ENCODE measurements at regions not wholly inside any gene's neighbourhood (a gene's known extent, or its start where the extent isn't known, plus 50 kb on each side); places are given as distances from the start of the nearest gene placed in this dataset.

- Mint-ChIP-seq H3K27ac (no peak overlapping the region), H3K4me3 (no peak overlapping the region), H3K27me3 (no peaks in the 10 kb centered on the region), H3K9me3 (ENCODE audit: low read depth) (peaks cover 6% of the 10 kb centered on the region), H3K36me3 (no peaks in the 10 kb centered on the region), H3K4me1 (no peaks in the 10 kb centered on the region)
- DNase-seq (no peak), ATAC-seq (no peak)
- CTCF ChIA-PET: no interaction called here
These were observed 773.5 kb downstream of the SQOR start for GRCh38 chr15:46408312-46408711.

DNA sequence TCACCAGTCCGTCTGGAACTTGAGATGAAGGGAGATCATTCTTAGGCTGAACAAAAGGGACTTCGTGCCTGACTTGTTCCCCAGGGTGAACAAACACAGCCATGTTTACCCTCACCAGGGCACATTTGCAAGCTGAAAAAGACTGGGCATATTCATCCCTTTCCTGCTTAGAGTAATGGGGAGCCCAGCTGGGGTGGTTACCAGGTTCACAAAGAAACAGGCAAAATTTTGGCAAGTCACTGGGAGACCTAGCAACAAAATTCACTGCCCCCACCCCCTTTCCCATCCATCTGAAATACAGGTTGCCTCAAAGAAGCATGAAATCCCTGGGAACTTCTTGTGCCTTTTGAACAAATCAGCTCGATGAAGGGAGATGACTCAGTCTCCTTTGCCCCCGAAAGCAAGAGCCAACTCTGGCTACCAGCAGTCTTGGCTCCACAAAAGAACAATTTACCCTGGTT, 775.0 kb downstream of the SQOR start:
- CTCF ChIA-PET: no interaction called here
- H3K4me1 Mint-ChIP-seq: no peaks in the 10 kb centered on the region

GRCh38 chr15:46410705-46411104, 775.9 kb downstream of the SQOR start:
- no peak for DNase-seq
- CTCF ChIA-PET: no interaction called here
- peaks cover 10% of the 10 kb centered on the region for H3K9me3 Mint-ChIP-seq (ENCODE audit: low read depth)
- no peak overlapping the region for H3K4me3 Mint-ChIP-seq
- ATAC-seq: no peak
- no peaks in the 10 kb centered on the region for H3K36me3 Mint-ChIP-seq
- no peaks in the 10 kb centered on the region for H3K27me3 Mint-ChIP-seq
- H3K27ac Mint-ChIP-seq: no peak overlapping the region
- H3K4me1 Mint-ChIP-seq: no peaks in the 10 kb centered on the region

More for the DNA sequence above, 775.0 kb downstream of the SQOR start:
- Mint-ChIP-seq H3K9me3 (ENCODE audit: low read depth) (peaks cover 6% of the 10 kb centered on the region), H3K27me3 (no peaks in the 10 kb centered on the region), H3K36me3 (no peaks in the 10 kb centered on the region), H3K4me3 (no peak overlapping the region), H3K27ac (no peak overlapping the region)
- no peak for DNase-seq
- ATAC-seq: no peak

DNA sequence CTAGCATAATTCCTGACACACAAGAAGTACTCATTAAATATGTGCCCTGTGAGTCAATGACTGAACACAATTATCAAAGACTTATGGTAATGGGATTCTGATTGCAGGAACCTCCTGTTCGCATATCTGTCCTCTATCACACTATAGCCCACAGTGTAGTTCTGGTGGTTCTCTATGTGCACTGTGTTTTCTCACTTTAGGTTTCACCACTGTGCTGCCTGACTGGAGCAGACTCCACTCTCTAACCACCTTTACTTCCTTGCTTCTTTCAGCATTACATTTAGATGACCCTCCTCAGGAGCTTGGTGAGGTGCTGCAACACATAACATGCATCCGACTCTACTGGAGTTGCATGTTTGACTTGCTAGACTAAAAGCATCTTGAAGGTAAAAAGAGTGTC, 777.1 kb downstream of the SQOR start:
- H3K36me3 Mint-ChIP-seq: no peaks in the 10 kb centered on the region
- no peak for DNase-seq
- H3K4me1 Mint-ChIP-seq: no peaks in the 10 kb centered on the region
- CTCF ChIA-PET: no interaction called here
- H3K27me3 Mint-ChIP-seq: no peaks in the 10 kb centered on the region
- no peak overlapping the region for H3K4me3 Mint-ChIP-seq
- H3K27ac Mint-ChIP-seq: no peak overlapping the region
- ATAC-seq: no peak
- H3K9me3 Mint-ChIP-seq (ENCODE audit: low read depth): peaks cover 7% of the 10 kb centered on the region

DNA sequence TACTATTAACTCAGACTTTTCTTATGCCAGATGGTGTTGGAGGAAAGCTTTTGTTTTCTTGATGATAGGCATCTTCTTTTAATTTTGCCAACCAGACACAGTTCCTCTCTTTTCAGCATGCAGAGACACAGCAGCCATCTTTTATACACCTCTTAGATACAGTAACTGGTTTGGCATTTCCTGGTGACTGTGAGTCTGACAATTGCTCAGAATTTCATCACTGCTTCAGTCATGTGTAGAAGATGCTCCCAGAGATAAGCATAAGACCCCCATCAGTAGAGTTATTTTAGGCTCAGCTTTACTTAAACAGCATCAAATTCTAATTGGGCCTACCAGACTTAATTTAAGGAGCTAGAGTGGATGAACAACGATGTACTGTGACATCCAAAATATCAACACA, 779.0 kb downstream of the SQOR start:
- peaks cover 7% of the 10 kb centered on the region for H3K9me3 Mint-ChIP-seq (ENCODE audit: low read depth)
- no peak for ATAC-seq

GRCh38 chr15:46416544-46416943, 781.7 kb downstream of the SQOR start:
- Mint-ChIP-seq H3K4me3 (no peak overlapping the region), H3K27ac (no peak overlapping the region), H3K27me3 (no peaks in the 10 kb centered on the region), H3K9me3 (ENCODE audit: low read depth) (peaks cover 7% of the 10 kb centered on the region), H3K4me1 (no peaks in the 10 kb centered on the region), H3K36me3 (no peaks in the 10 kb centered on the region)
- CTCF ChIA-PET: no interaction called here
- DNase-seq (no peak), ATAC-seq (no peak)

More for the DNA sequence above, 779.0 kb downstream of the SQOR start:
- no peaks in the 10 kb centered on the region for H3K4me1 Mint-ChIP-seq
- no peak overlapping the region for H3K27ac Mint-ChIP-seq
- H3K36me3 Mint-ChIP-seq: no peaks in the 10 kb centered on the region
- DNase-seq: no peak
- no peaks in the 10 kb centered on the region for H3K27me3 Mint-ChIP-seq
- H3K4me3 Mint-ChIP-seq: no peak overlapping the region
- CTCF ChIA-PET: no interaction called here

GRCh38 chr15:46420990-46421389, 786.2 kb downstream of the SQOR start:
- ATAC-seq (no peak), DNase-seq (no peak)
- Mint-ChIP-seq H3K27ac (no peak overlapping the region), H3K27me3 (no peaks in the 10 kb centered on the region), H3K4me3 (no peak overlapping the region), H3K9me3 (ENCODE audit: low read depth) (peaks cover 7% of the 10 kb centered on the region), H3K4me1 (no peaks in the 10 kb centered on the region), H3K36me3 (no peaks in the 10 kb centered on the region)
- CTCF ChIA-PET: no interaction called here

DNA sequence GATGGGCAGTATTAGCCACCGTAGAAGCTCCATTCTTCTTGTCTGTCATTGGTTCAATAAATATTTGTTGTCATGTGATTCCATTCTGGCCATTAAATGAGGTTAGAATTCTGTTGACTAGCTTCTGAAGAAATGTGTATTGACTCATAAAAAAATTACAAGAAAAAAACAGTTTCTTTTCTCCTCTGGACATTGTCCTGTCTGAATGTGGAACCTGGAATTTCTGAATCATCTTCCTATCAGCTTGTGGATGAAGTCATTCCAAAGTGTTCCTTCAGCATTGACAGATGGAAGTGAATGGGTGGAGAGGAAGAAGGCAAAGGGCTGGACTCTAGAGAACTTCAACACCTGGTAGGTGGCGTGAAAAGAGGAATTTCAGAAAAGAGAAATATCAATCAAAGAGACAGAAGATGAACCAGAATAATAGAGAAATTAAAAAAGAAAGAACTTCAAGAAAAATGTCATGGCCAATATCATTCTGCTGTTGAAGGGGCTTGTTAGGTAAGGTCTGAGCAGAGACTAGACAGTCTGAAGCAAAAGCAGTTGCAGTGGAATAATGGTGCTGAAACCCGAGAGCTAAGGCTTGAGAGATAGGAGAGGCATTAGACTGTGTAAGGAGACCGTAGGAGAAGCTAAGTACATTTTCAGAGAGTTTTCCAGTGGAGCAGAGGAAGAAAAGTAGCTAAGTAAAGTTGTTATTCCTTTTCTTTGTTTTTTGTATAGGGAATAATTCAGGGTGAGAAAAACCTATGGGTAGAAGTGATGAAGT, 806.6 kb downstream of the SQOR start:
- DNase-seq (no peak), ATAC-seq (no peak)
- Mint-ChIP-seq H3K4me1 (no peaks in the 10 kb centered on the region), H3K27ac (no peak overlapping the region), H3K9me3 (ENCODE audit: low read depth) (no peaks in the 10 kb centered on the region), H3K4me3 (no peak overlapping the region), H3K27me3 (no peaks in the 10 kb centered on the region), H3K36me3 (no peaks in the 10 kb centered on the region)
- CTCF ChIA-PET: no interaction called here

DNA sequence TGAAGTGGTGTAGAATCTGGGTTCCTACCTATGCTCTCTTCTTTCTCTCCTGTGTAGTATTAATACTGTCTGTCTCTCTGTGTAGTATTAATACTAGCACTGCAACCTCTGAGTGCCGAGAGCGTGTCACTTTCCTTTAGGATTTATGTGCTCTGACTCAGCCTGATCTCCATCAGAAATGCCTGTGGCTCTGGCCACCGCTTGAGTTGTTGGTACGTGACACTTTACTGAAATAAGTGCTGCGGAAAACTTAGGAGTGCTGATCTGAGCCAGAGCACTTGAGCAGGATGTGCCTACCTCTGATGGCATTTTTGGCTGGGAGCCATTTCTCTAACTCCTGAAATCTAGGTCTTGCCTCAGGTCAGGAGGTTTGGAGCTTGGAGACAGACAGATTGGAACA, 807.4 kb downstream of the SQOR start:
- CTCF ChIA-PET: no interaction called here
- H3K27ac Mint-ChIP-seq: no peak overlapping the region
- no peak overlapping the region for H3K4me3 Mint-ChIP-seq
- no peaks in the 10 kb centered on the region for H3K27me3 Mint-ChIP-seq
- no peaks in the 10 kb centered on the region for H3K4me1 Mint-ChIP-seq
- ATAC-seq (no peak), DNase-seq (no peak)
- H3K36me3 Mint-ChIP-seq: no peaks in the 10 kb centered on the region
- H3K9me3 Mint-ChIP-seq (ENCODE audit: low read depth): no peaks in the 10 kb centered on the region

DNA sequence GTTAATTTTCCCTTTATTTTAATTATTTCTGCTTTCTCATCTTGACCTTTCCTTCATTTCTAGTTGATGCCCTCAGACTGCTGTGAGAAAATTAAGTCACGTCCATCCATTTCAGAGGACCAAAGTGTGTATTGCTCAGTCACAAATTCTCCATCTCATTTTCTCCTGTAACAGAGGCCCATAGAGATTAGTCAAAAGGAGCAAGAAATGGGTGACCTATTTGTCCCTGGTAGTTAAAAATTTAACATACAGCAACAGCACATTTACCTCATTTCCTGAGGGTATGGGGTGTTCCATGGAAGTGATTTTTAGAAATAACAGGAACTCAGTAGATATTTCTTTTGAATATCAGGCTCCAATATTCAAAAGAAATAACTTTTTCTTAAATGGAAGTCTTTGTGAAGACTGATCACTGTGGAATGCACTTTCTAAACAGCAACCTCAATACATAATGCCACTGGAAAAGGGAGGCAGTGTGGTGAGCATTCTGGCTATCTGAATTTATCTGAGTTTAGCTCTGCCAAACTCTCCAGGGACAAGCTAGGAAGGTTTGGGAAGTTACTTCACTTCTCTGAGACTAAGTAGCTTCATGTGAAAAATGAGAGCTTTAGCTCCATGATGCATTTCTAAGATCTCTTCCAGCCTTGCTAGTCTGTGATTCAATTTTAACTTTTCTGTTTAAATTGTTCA, 808.2 kb downstream of the SQOR start:
- H3K4me3 Mint-ChIP-seq: no peak overlapping the region

GRCh38 chr15:46450112-46450809, 815.4 kb downstream of the SQOR start:
- H3K9me3 Mint-ChIP-seq (ENCODE audit: low read depth): peaks cover 4% of the 10 kb centered on the region
- no peaks in the 10 kb centered on the region for H3K36me3 Mint-ChIP-seq
- DNase-seq (no peak), ATAC-seq (no peak)
- H3K4me3 Mint-ChIP-seq: no peak overlapping the region
- CTCF ChIA-PET: interaction anchor here (1.0 kb wide), 1 partner anchor 22 kb away, joined by 3 read pairs; no protein-coding TSS in a partner anchor
- no peaks in the 10 kb centered on the region for H3K27me3 Mint-ChIP-seq
- H3K4me1 Mint-ChIP-seq: no peaks in the 10 kb centered on the region
- H3K27ac Mint-ChIP-seq: no peak overlapping the region

More for the DNA sequence above, 808.2 kb downstream of the SQOR start:
- Mint-ChIP-seq H3K4me1 (no peaks in the 10 kb centered on the region), H3K27me3 (no peaks in the 10 kb centered on the region), H3K36me3 (no peaks in the 10 kb centered on the region), H3K9me3 (ENCODE audit: low read depth) (no peaks in the 10 kb centered on the region), H3K27ac (no peak overlapping the region)
- no peak for DNase-seq
- ATAC-seq: no peak
- CTCF ChIA-PET: no interaction called here

GRCh38 chr15:46450810-46451182, 816.0 kb downstream of the SQOR start:
- H3K27ac Mint-ChIP-seq: no peak overlapping the region
- ATAC-seq (no peak), DNase-seq (no peak)
- H3K9me3 Mint-ChIP-seq (ENCODE audit: low read depth): peaks cover 4% of the 10 kb centered on the region
- CTCF ChIA-PET: interaction anchor here (1.0 kb wide), 1 partner anchor 22 kb away, joined by 3 read pairs; no protein-coding TSS in a partner anchor
- H3K36me3 Mint-ChIP-seq: no peaks in the 10 kb centered on the region
- no peaks in the 10 kb centered on the region for H3K4me1 Mint-ChIP-seq
- H3K4me3 Mint-ChIP-seq: no peak overlapping the region
- H3K27me3 Mint-ChIP-seq: no peaks in the 10 kb centered on the region

GRCh38 chr15:46452297-46452820, 817.5 kb downstream of the SQOR start:
- no peak for DNase-seq
- no peak overlapping the region for H3K27ac Mint-ChIP-seq
- no peaks in the 10 kb centered on the region for H3K4me1 Mint-ChIP-seq
- H3K36me3 Mint-ChIP-seq: no peaks in the 10 kb centered on the region
- no peaks in the 10 kb centered on the region for H3K27me3 Mint-ChIP-seq
- H3K9me3 Mint-ChIP-seq (ENCODE audit: low read depth): peaks cover 4% of the 10 kb centered on the region
- CTCF ChIA-PET: no interaction called here
- no peak for ATAC-seq
- H3K4me3 Mint-ChIP-seq: no peak overlapping the region

Measured in activated CD8-positive, alpha-beta memory T cell treated with anti-CD3 and anti-CD28 coated beads, Interleukin-2, amount 10 ng/mL, durations not matched to agents 7 days and 5 days (primary cell).